DMS 273 (cell line): ENCODE measurements at regions not wholly inside any gene's neighbourhood (a gene's known extent, or its start where the extent isn't known, plus 50 kb on each side); places are given as distances from the start of the nearest gene placed in this dataset.

Source experiments
- DNase-seq: peaks from one replicate; lab custom pipeline; 2025; ENCODE audit not compliant: unreplicated experiment; lab: John Stamatoyannopoulos, UW

GRCh38 chr9:3732077-3733038, 206.6 kb upstream of the RFX3 start:
- peak; percentile 83 for DNase-seq

GRCh38 chr9:3730511-3730922, 204.7 kb upstream of the RFX3 start:
- DNase-seq, result no peak

- peak; percentile 32 for DNase-seq
Observed at GRCh38 chr9:3721096-3721495, 195.3 kb upstream of the RFX3 start.

- DNase-seq, result no peak
Observed at GRCh38 chr9:3719286-3719685, 193.5 kb upstream of the RFX3 start.

GRCh38 chr9:3716415-3716814, 190.6 kb upstream of the RFX3 start:
- no peak for DNase-seq

- peak; percentile 40 for DNase-seq
Observed at GRCh38 chr9:3708751-3709150, 182.9 kb upstream of the RFX3 start.

- DNase-seq, result no peak
Observed at GRCh38 chr9:3704890-3705289, 179.1 kb upstream of the RFX3 start.

- no peak for DNase-seq
Observed at GRCh38 chr9:3700772-3701171, 175.0 kb upstream of the RFX3 start.

- DNase-seq, result no peak
Observed at GRCh38 chr9:3699883-3700282, 174.1 kb upstream of the RFX3 start.

- no peak for DNase-seq
Observed at GRCh38 chr9:3698531-3698930, 172.7 kb upstream of the RFX3 start.

- DNase-seq, result no peak
Observed at GRCh38 chr9:3698076-3698475, 172.3 kb upstream of the RFX3 start.

- no peak for DNase-seq
Observed at GRCh38 chr9:3696368-3696767, 170.6 kb upstream of the RFX3 start.

GRCh38 chr9:3692606-3693005, 166.8 kb upstream of the RFX3 start:
- no peak for DNase-seq

- DNase-seq, result no peak
Observed at GRCh38 chr9:3689555-3689954, 163.8 kb upstream of the RFX3 start.

- no peak for DNase-seq
Observed at GRCh38 chr9:3687145-3687544, 161.3 kb upstream of the RFX3 start.

GRCh38 chr9:3682186-3682585, 156.4 kb upstream of the RFX3 start:
- no peak for DNase-seq

GRCh38 chr9:3677541-3677940, 151.7 kb upstream of the RFX3 start:
- no peak for DNase-seq

- no peak for DNase-seq
Observed at GRCh38 chr9:3676766-3677165, 151.0 kb upstream of the RFX3 start.

- no peak for DNase-seq
Observed at GRCh38 chr9:3675946-3676345, 150.1 kb upstream of the RFX3 start.

- DNase-seq, result no peak
Observed at GRCh38 chr9:3674561-3674960, 148.8 kb upstream of the RFX3 start.

- no peak for DNase-seq
Observed at GRCh38 chr9:3672399-3672798, 146.6 kb upstream of the RFX3 start.

- no peak for DNase-seq
Observed at GRCh38 chr9:3664044-3664443, 138.2 kb upstream of the RFX3 start.

GRCh38 chr9:3662671-3663070, 136.9 kb upstream of the RFX3 start:
- no peak for DNase-seq
